PC-3 (cell line): ENCODE measurements at regions not wholly inside any gene's neighbourhood (a gene's known extent, or its start where the extent isn't known, plus 50 kb on each side); places are given as distances from the start of the nearest gene placed in this dataset.
"Not testable (repeated sequence)": the region's sequence is repeated elsewhere in the genome, so short reads cannot be mapped to it uniquely, and the experiment has no call there.

Source experiments
- ATAC-seq: fragments of 200-7000 bp; cut with Tn5 transposase; 2 replicates; pipeline ENCODE4 v1.9.1; 2020; ENCODE audit warnings: mild to moderate bottlenecking, moderate library complexity
- BruUV-seq: library from RNA; stranded (reverse); fragments of 400-500 nt; replicated peaks from 2 replicates; lab custom pipeline; 2021; lab: Mats Ljungman, UMichigan
- CTCF ChIA-PET: fragments of 300-600 bp; sonication (Branson Sonifier 250); formaldehyde crosslinking; loops from one replicate; lab custom pipeline; 2022; ENCODE audit warnings: antibody characterized with exemption; lab: Charles Lee
- POLR2A ChIA-PET: fragments of 300-600 bp; sonication (Branson Sonifier 250); formaldehyde crosslinking; loops from one replicate; lab custom pipeline; 2022; ENCODE audit warnings: antibody characterized with exemption; ENCODE audit not compliant: unreplicated experiment; lab: Charles Lee
- DNase-seq: peaks from one replicate; pipeline ENCODE4 v3.0.0-alpha.2; 2015
- H2AFZ ChIP-seq: fragments of 300-600 bp; sonication (generic); 2 replicates; pipeline ENCODE4 v1.6.0; 2016; ENCODE audit warnings: antibody characterized with exemption, low read length
- H3F3A ChIP-seq: fragments of 300-600 bp; sonication (generic); one replicate; pipeline ENCODE4 v1.6.0; 2017; ENCODE audit warnings: antibody characterized with exemption, low read length, control low read depth, mild to moderate bottlenecking; ENCODE audit not compliant: unreplicated experiment
- H3K27ac ChIP-seq: fragments of 300-600 bp; sonication (generic); 2 replicates; pipeline ENCODE4 v1.5.1; 2016; ENCODE audit warnings: mild to moderate bottlenecking, low read length
- H3K27me3 ChIP-seq: fragments of 300-600 bp; sonication (generic); 2 replicates; pipeline ENCODE4 v1.6.1; 2016; ENCODE audit warnings: low read length, mixed read lengths
- H3K36me3 ChIP-seq: fragments of 300-600 bp; sonication (generic); 2 replicates; pipeline ENCODE4 v1.6.1; 2016; ENCODE audit warnings: low read depth, mixed run types, low read length, mixed read lengths
- H3K4me1 ChIP-seq: fragments of 300-600 bp; sonication (generic); 2 replicates; pipeline ENCODE4 v1.5.1; 2016; ENCODE audit warnings: low read length; ENCODE audit not compliant: insufficient read depth
- H3K4me2 ChIP-seq: fragments of 300-600 bp; sonication (generic); 2 replicates; pipeline ENCODE4 v1.6.0; 2016; ENCODE audit warnings: low read length
- H3K4me3 ChIP-seq: fragments of 300-600 bp; sonication (generic); 2 replicates; pipeline ENCODE4 v1.5.1; 2016; ENCODE audit warnings: mild to moderate bottlenecking, low read length, mixed read lengths
- H3K79me2 ChIP-seq: fragments of 300-600 bp; sonication (generic); 2 replicates; pipeline ENCODE4 v1.6.1; 2017; ENCODE audit warnings: low read length, mixed read lengths
- H3K9ac ChIP-seq: fragments of 300-600 bp; sonication (generic); 2 replicates; pipeline ENCODE4 v1.6.0; 2016; ENCODE audit warnings: mild to moderate bottlenecking, low read length
- H3K9me2 ChIP-seq: fragments of 300-600 bp; sonication (generic); replicated peaks from 2 replicates; pipeline ENCODE4 v1.6.1; 2016; ENCODE audit warnings: mixed run types, low read length, mixed read lengths
- H3K9me3 ChIP-seq: fragments of 300-600 bp; sonication (generic); 2 replicates; pipeline ENCODE4 v1.6.1; 2016; ENCODE audit warnings: low read length, mixed read lengths
- H4K20me1 ChIP-seq: fragments of 300-600 bp; sonication (generic); 2 replicates; pipeline ENCODE4 v1.6.1; 2016; ENCODE audit warnings: low read length, mixed read lengths
- EZH2 ChIP-seq: fragments of 300-600 bp; sonication (generic); IDR thresholded peaks from one replicate; pipeline ENCODE4 v1.6.1; 2017; ENCODE audit warnings: antibody characterized with exemption, mild to moderate bottlenecking, low read length; ENCODE audit not compliant: unreplicated experiment
- EZH2phosphoT487 ChIP-seq: fragments of 300-600 bp; sonication (generic); IDR thresholded peaks from 2 replicates; pipeline ENCODE4 v1.6.1; 2018; ENCODE audit warnings: mild to moderate bottlenecking, antibody characterized with exemption, low read length, borderline replicate concordance
- intact Hi-C: fragments of 100-400 bp; cut with micrococcal nuclease; formaldehyde crosslinking; loops from 2 replicates; pipeline ENCODE4 v1.9.0; 2023
- TF ChIP-seq, protein P1 (sequence below): fragments of 300-600 bp; sonication (generic); conservative IDR thresholded peaks from 2 replicates; pipeline ENCODE4 v1.5.1; 2017; ENCODE audit warnings: antibody characterized with exemption, low read depth, mild to moderate bottlenecking, low read length

GRCh38 chr4:86461849-86462248, 102.0 kb upstream of the MAPK10 start:
- CTCF ChIA-PET = no interaction called here
- Histone ChIP-seq H3K9me3 (no peaks in the 10 kb centered on the region), H2AFZ (no peak overlapping the region), H3K27me3 (no peaks in the 10 kb centered on the region), H3K4me1 (no peaks in the 10 kb centered on the region), H3K4me2 (no peak overlapping the region), H4K20me1 (no peaks in the 10 kb centered on the region), H3K4me3 (no peak overlapping the region), H3K79me2 (no peaks in the 10 kb centered on the region), H3K9ac (no peak overlapping the region), H3F3A (no peaks in the 10 kb centered on the region), H3K36me3 (no peaks in the 10 kb centered on the region), H3K9me2 (no peaks in the 10 kb centered on the region), H3K27ac (no peak overlapping the region)
- TF ChIP-seq, protein P1, sequence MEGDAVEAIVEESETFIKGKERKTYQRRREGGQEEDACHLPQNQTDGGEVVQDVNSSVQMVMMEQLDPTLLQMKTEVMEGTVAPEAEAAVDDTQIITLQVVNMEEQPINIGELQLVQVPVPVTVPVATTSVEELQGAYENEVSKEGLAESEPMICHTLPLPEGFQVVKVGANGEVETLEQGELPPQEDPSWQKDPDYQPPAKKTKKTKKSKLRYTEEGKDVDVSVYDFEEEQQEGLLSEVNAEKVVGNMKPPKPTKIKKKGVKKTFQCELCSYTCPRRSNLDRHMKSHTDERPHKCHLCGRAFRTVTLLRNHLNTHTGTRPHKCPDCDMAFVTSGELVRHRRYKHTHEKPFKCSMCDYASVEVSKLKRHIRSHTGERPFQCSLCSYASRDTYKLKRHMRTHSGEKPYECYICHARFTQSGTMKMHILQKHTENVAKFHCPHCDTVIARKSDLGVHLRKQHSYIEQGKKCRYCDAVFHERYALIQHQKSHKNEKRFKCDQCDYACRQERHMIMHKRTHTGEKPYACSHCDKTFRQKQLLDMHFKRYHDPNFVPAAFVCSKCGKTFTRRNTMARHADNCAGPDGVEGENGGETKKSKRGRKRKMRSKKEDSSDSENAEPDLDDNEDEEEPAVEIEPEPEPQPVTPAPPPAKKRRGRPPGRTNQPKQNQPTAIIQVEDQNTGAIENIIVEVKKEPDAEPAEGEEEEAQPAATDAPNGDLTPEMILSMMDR = no peak
- TF ChIP-seq EZH2phosphoT487 (no peak), EZH2 (no peak)
- POLR2A ChIA-PET = no interaction called here
- DNase-seq = no peak
- no peak for ATAC-seq
- BruUV-seq = no TSS peak
- intact Hi-C loops = no loop called here

DNA sequence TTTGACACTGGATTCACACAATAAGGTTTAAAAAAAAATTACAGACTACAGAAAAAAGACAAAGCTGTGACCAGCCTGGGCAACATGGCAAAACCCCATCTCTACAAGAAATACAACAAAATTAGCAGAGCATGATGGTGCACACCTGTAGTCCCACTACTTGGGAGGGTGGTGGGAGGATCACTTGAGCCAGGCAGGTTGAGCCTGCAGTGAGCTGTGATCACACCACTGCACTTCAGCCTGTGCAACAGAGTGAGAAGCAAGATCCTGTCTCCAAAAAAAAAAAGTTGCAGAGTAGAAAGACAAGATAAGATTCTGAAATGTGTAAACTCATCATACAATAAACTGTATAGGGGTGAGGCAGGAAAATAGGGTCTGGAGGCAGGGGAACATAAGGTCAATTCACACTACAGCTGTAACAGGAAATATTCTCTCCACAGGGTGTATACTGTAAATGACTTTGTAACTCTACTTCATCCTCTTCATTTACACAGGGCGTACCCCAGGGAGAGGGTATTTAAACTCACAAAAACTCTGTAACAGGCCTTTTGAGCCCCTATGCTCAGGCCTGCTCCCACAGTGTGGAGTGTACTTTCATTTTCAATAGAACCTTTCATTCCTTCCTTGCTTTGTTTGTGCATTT, 112.6 kb upstream of the MAPK10 start:
- no peaks in the 10 kb centered on the region for H3K79me2 ChIP-seq
- H3F3A ChIP-seq = no peaks in the 10 kb centered on the region
- H3K4me3 ChIP-seq = no peak overlapping the region
- ChIA-PET CTCF (no interaction called here), POLR2A (no interaction called here)
- H2AFZ ChIP-seq = no peak overlapping the region
- H3K4me2 ChIP-seq = no peak overlapping the region
- no peaks in the 10 kb centered on the region for H3K9me2 ChIP-seq
- H3K9me3 ChIP-seq = no peaks in the 10 kb centered on the region
- intact Hi-C loops = no loop called here
- no peaks in the 10 kb centered on the region for H4K20me1 ChIP-seq
- H3K27ac ChIP-seq = no peak overlapping the region
- no peak for ATAC-seq
- DNase-seq = no peak
- no TSS peak for BruUV-seq
- H3K9ac ChIP-seq = no peak overlapping the region
- H3K27me3 ChIP-seq = no peaks in the 10 kb centered on the region
- no peak for TF ChIP-seq EZH2
- TF ChIP-seq EZH2phosphoT487 = no peak
- TF ChIP-seq, protein P1 = no peak
- no peaks in the 10 kb centered on the region for H3K36me3 ChIP-seq
- H3K4me1 ChIP-seq = no peaks in the 10 kb centered on the region

DNA sequence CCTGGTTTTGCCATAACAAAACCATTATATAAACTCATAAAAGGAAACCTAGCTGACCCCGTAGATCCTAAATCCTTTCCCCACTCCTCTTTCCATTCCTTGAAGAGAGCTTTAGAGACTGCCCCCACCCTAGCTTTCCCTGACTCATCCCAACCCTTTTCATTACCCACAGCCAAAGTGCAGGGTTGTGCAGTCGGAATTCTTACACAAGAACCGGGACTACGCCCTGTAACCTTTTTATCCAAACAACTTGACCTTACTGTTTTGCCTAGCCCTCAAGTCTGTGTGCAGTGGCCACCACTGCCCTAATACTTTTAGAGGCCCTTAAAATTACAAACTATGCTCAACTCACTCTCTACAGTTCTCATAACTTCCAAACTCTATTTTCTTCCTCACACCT, 116.0 kb upstream of the PTPN13 start:
- H3K36me3 ChIP-seq, H3K27me3 ChIP-seq, intact Hi-C loops, H2AFZ ChIP-seq, H3K27ac ChIP-seq, CTCF ChIA-PET, H3K4me3 ChIP-seq, ATAC-seq, H3F3A ChIP-seq, H4K20me1 ChIP-seq, H3K9me2 ChIP-seq, H3K4me2 ChIP-seq, H3K9ac ChIP-seq, DNase-seq, POLR2A ChIA-PET, H3K79me2 ChIP-seq, H3K4me1 ChIP-seq, H3K9me3 ChIP-seq, BruUV-seq: not testable (repeated sequence)
